SK-N-SH (cell line): ENCODE measurements at regions not wholly inside any gene's neighbourhood (a gene's known extent, or its start where the extent isn't known, plus 50 kb on each side); places are given as distances from the start of the nearest gene placed in this dataset.

ENCODE experiments used
- CTCF ChIA-PET: fragments of 300-600, 350-600 bp; formaldehyde crosslinking; extraction: SDS; loops from one replicate; lab custom pipeline; 2021; lab: Yijun Ruan, JAX
- POLR2A ChIA-PET: fragments of 350-600 bp; sonication (Branson Sonifier 250); formaldehyde crosslinking; extraction: SDS; loops from one replicate; lab custom pipeline; 2020; ENCODE audit warnings: antibody characterized with exemption, inconsistent platforms; lab: Yijun Ruan, JAX
- DNase-seq: peaks from one replicate; pipeline ENCODE4 v3.0.0; 2012
- H2AFZ ChIP-seq: fragments of 200-600 bp; sonication (generic); 2 replicates; pipeline ENCODE4 v1.8.1; 2016; ENCODE audit warnings: antibody characterized with exemption, mild to moderate bottlenecking, low read depth
- H3F3A ChIP-seq: fragments of 200-600 bp; sonication (generic); replicated peaks from 2 replicates; pipeline ENCODE3; 2016; ENCODE audit warnings: antibody characterized with exemption, mild to moderate bottlenecking; ENCODE audit not compliant: insufficient read depth
- H3K27ac ChIP-seq, 2 experiments: fragments of 200-500 bp in 1 of 2; fragments of 200-600 bp in 1 of 2; sonication (Bioruptor generic) in 1 of 2; sonication (generic), shearing (Covaris generic) in 1 of 2; 2 replicates each; pipeline versions ENCODE4 v1.5.1 to v1.6.1; 2014 to 2016; ENCODE audit warnings: low read depth in 2 of 2, inconsistent platforms in 1 of 2, low read length in 1 of 2, mild to moderate bottlenecking in 1 of 2, mixed read lengths in 1 of 2
- H3K27me3 ChIP-seq: fragments of 200-600 bp; sonication (generic), shearing (Covaris generic); 2 replicates; pipeline ENCODE4 v1.6.1; 2016; ENCODE audit warnings: mixed run types; ENCODE audit not compliant: insufficient read depth
- H3K36me3 ChIP-seq, 2 experiments: fragments of 200-500 bp in 1 of 2; fragments of 200-600 bp in 1 of 2; sonication (Bioruptor generic) in 1 of 2; sonication (generic) in 1 of 2; replicated peaks in 1 of 2; 2 replicates each; pipeline versions ENCODE3 to v1.5.1; 2014 to 2016; ENCODE audit warnings: low read length in 1 of 2, mild to moderate bottlenecking in 1 of 2; ENCODE audit not compliant: insufficient read depth in 2 of 2, control insufficient read depth in 1 of 2
- H3K4me1 ChIP-seq, 2 experiments: fragments of 200-500 bp in 1 of 2; fragments of 200-600 bp in 1 of 2; sonication (Bioruptor generic) in 1 of 2; sonication (generic), shearing (Covaris generic) in 1 of 2; 2 replicates each; pipeline versions ENCODE4 v1.5.1 to v1.6.1; 2014 to 2016; ENCODE audit warnings: low read depth in 1 of 2, low read length in 1 of 2, mixed run types in 1 of 2; ENCODE audit not compliant: insufficient read depth in 2 of 2, control insufficient read depth in 1 of 2
- H3K4me2 ChIP-seq: fragments of 200-600 bp; sonication (generic), shearing (Covaris generic); 2 replicates; pipeline ENCODE4 v1.6.1; 2017; ENCODE audit warnings: mixed run types
- H3K4me3 ChIP-seq, 2 experiments: fragments of 200-500 bp in 1 of 2; fragments of 200-600 bp in 1 of 2; sonication (Bioruptor generic) in 1 of 2; sonication (generic), shearing (Covaris generic) in 1 of 2; 2 replicates each; pipeline versions ENCODE4 v1.5.1 to v1.8.1; 2014 to 2016; ENCODE audit warnings: low read depth in 2 of 2, inconsistent platforms in 1 of 2, low read length in 1 of 2, mild to moderate bottlenecking in 1 of 2, mixed read lengths in 1 of 2, moderate library complexity in 1 of 2
- H3K79me2 ChIP-seq: fragments of 200-600 bp; sonication (generic); 2 replicates; pipeline ENCODE4 v1.8.1; 2017; ENCODE audit warnings: mild to moderate bottlenecking; ENCODE audit not compliant: insufficient read depth
- H3K9ac ChIP-seq: fragments of 200-600 bp; sonication (generic); 2 replicates; pipeline ENCODE4 v1.6.1; 2017; ENCODE audit warnings: mixed run types
- H3K9me2 ChIP-seq: fragments of 200-600 bp; sonication (generic); 2 replicates; pipeline ENCODE4 v1.6.1; 2017; ENCODE audit warnings: mixed run types
- H3K9me3 ChIP-seq: fragments of 200-600 bp; sonication (generic); 2 replicates; pipeline ENCODE4 v1.6.1; 2017; ENCODE audit warnings: mixed run types, mild to moderate bottlenecking, moderate library complexity
- H4K20me1 ChIP-seq: fragments of 200-600 bp; sonication (generic); 2 replicates; pipeline ENCODE4 v1.6.1; 2017; ENCODE audit warnings: mild to moderate bottlenecking, mixed run types; ENCODE audit not compliant: insufficient read depth
- CHD2 ChIP-seq: fragments of 150-350 bp; IDR thresholded peaks from 2 replicates; pipeline ENCODE4 v1.6.1; 2018; ENCODE audit warnings: low read length; ENCODE audit not compliant: partially characterized antibody
- FOSL2 ChIP-seq: IDR thresholded peaks from 2 replicates; pipeline ENCODE4 v1.4.0; 2012; ENCODE audit warnings: low read depth, mild to moderate bottlenecking, moderate library complexity, borderline replicate concordance
- FOXM1 ChIP-seq: IDR thresholded peaks from 2 replicates; pipeline ENCODE4 v1.4.0; 2012; ENCODE audit warnings: low read depth, mild to moderate bottlenecking
- GATA2 ChIP-seq: sonication (generic); formaldehyde crosslinking; IDR thresholded peaks from 2 replicates; pipeline ENCODE4 v1.5.0; 2020; ENCODE audit warnings: mild to moderate bottlenecking, missing genetic modification reagents
- IRF3 ChIP-seq: fragments of 150-350 bp; IDR thresholded peaks from 2 replicates; pipeline ENCODE4 v1.6.1; 2016; ENCODE audit warnings: mild to moderate bottlenecking, low read depth, low read length
- JUND ChIP-seq: IDR thresholded peaks from 2 replicates; pipeline ENCODE4 v1.4.0; 2012
- MAX ChIP-seq: IDR thresholded peaks from 2 replicates; pipeline ENCODE4 v1.4.0; 2012; ENCODE audit warnings: low read depth
- MXI1 ChIP-seq: IDR thresholded peaks from 2 replicates; pipeline ENCODE4 v1.6.1; 2012; ENCODE audit warnings: mild to moderate bottlenecking, low read depth, low read length, improper control_type of control experiment
- NFIC ChIP-seq: IDR thresholded peaks from 2 replicates; pipeline ENCODE4 v1.4.0; 2012; ENCODE audit warnings: borderline replicate concordance
- NRF1 ChIP-seq: IDR thresholded peaks from 2 replicates; pipeline ENCODE4 v1.6.1; 2012; ENCODE audit warnings: low read depth, mild to moderate bottlenecking, low read length
- RCOR1 ChIP-seq: fragments of 150-350 bp; IDR thresholded peaks from 2 replicates; pipeline ENCODE4 v1.6.1; 2017; ENCODE audit warnings: antibody characterized with exemption, low read length
- REST ChIP-seq: IDR thresholded peaks from 2 replicates; pipeline ENCODE4 v1.6.1; 2012; ENCODE audit warnings: mild to moderate bottlenecking, low read depth, low read length, moderate library complexity
- RFX5 ChIP-seq: IDR thresholded peaks from 2 replicates; pipeline ENCODE4 v1.6.1; 2012; ENCODE audit warnings: mild to moderate bottlenecking, improper control_type of control experiment, low read length
- SIN3A ChIP-seq: IDR thresholded peaks from 2 replicates; pipeline ENCODE4 v1.6.1; 2012; ENCODE audit warnings: low read depth, mild to moderate bottlenecking, low read length, moderate library complexity, borderline replicate concordance
- SMC3 ChIP-seq: IDR thresholded peaks from 2 replicates; pipeline ENCODE4 v1.6.1; 2012; ENCODE audit warnings: low read depth, low read length, improper control_type of control experiment
- TAF1 ChIP-seq: IDR thresholded peaks from 2 replicates; pipeline ENCODE4 v1.6.1; 2012; ENCODE audit warnings: low read depth, mild to moderate bottlenecking, low read length, moderate library complexity, borderline replicate concordance
- USF2 ChIP-seq: fragments of 150-350 bp; IDR thresholded peaks from 2 replicates; pipeline ENCODE4 v1.6.1; 2017; ENCODE audit warnings: antibody characterized with exemption, low read length, low read depth, borderline replicate concordance
- WGBS: methylation state at CpG from one replicate; pipeline ENCODE4 v1.1.6; 2017; ENCODE audit warnings: low lambda C conversion rate; 5-methylcytosine and 5-hydroxymethylcytosine counted together

GRCh38 chr7:109376576-109376975, 806.9 kb downstream of the DNAJB9 start:
- CTCF ChIA-PET: interaction anchor here (1.3 kb wide), 1 partner anchor 10 kb away, joined by 4 read pairs; no protein-coding TSS in a partner anchor

GRCh38 chr7:109377076-109377884, 807.6 kb downstream of the DNAJB9 start:
- Histone ChIP-seq H3K9me3 (peaks cover 3% of the 10 kb centered on the region; the same call in 1 of the 2 replicates), H3K4me2 (no peak overlapping the region), H4K20me1 (no peaks in the 10 kb centered on the region), H3K4me1 (no peaks in the 10 kb centered on the region), H3K27ac (no peak overlapping the region), H3K4me3 (no peak overlapping the region), H3F3A (no peaks in the 10 kb centered on the region), H3K9me2 (peaks cover 3% of the 10 kb centered on the region), H3K27me3 (no peaks in the 10 kb centered on the region), H3K9ac (no peak overlapping the region), H3K79me2 (no peaks in the 10 kb centered on the region), H3K36me3 (no peaks in the 10 kb centered on the region), H2AFZ (no peak overlapping the region)
- WGBS: 19% methylated on average over 3 of the region's 3 CpGs
- ChIA-PET CTCF (interaction anchor here (1.3 kb wide), 1 partner anchor 11 kb away, joined by 4 read pairs; no protein-coding TSS in a partner anchor), POLR2A (no interaction called here)
- no peak for DNase-seq
- TF ChIP-seq NFIC: no peak
- TF ChIP-seq GATA2: no peak
- TF ChIP-seq NRF1: no peak
- TF ChIP-seq RFX5: no peak
- no peak for TF ChIP-seq MXI1
- no peak for TF ChIP-seq TAF1
- no peak for TF ChIP-seq SIN3A
- TF ChIP-seq FOXM1: no peak
- no peak for TF ChIP-seq FOSL2
- TF ChIP-seq IRF3: no peak
- TF ChIP-seq JUND: no peak
- no peak for TF ChIP-seq SMC3
- TF ChIP-seq USF2: no peak
- no peak for TF ChIP-seq RCOR1
- no peak for TF ChIP-seq MAX

More at GRCh38 chr7:109376576-109376975, 806.9 kb downstream of the DNAJB9 start:
- no peak overlapping the region for H3K4me3 ChIP-seq
- peaks cover 3% of the 10 kb centered on the region; the same call in 1 of the 2 replicates for H3K9me3 ChIP-seq
- peaks cover 3% of the 10 kb centered on the region for H3K9me2 ChIP-seq
- H3K4me2 ChIP-seq: no peak overlapping the region
- no peak overlapping the region for H3K9ac ChIP-seq
- TF ChIP-seq CHD2 (no peak), REST (no peak)
- TF ChIP-seq, all 33 proteins: peak for 0
- Histone ChIP-seq H3K4me1 (no peaks in the 10 kb centered on the region), H3K27ac (no peak overlapping the region), H3F3A (no peaks in the 10 kb centered on the region), H3K79me2 (no peaks in the 10 kb centered on the region), H2AFZ (no peak overlapping the region), H3K36me3 (no peaks in the 10 kb centered on the region), H3K27me3 (no peaks in the 10 kb centered on the region), H4K20me1 (no peaks in the 10 kb centered on the region)
- POLR2A ChIA-PET: no interaction called here
- no peak for DNase-seq
